ENCODE measurements at regions not wholly inside any gene's neighbourhood (a gene's known extent, or its start where the extent isn't known, plus 50 kb on each side); places are given as distances from the start of the nearest gene placed in this dataset.

DNA sequence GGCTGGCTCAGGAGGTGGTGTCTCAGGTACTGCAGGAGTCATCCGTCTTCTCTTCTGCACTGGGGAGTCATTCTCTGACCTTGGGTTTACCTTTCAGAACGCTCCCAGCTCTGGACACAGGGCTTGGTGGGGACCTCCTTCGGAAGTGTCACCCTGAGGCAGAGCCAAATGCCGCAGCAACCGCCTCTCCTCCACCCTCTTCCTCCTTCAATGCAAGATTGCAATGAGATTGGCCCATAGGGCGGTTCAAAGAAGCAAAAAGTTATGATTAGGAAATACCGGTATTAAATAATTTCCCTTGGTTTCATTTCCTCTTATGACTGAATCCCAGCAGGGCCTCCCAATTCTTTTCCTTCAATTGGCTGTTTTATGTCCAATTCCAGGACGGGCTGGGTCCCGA is 178.8 kb downstream of the ACKR3 start:
- DNase-seq: no peak

DNA sequence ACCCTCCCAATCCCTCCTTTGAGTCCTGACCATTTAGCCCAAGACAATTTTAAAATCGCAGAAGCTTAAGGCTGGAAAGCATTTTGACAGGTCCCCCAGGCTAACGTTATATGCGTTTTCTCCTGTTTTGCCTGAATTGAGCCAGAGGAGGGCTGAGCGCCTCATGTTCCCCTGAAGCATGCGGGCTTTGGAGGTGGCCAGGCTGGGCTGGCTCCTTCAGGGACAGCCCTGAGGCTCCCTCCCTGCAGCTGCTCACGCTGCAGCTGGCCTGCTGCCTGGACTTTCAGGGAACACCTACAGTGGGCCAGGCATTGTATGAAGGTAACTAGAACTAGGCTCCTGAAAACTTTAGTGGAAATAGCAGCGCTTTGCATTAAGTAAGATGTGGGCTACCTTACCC is 179.2 kb downstream of the ACKR3 start:
- peak; percentile 64 for DNase-seq

DNA sequence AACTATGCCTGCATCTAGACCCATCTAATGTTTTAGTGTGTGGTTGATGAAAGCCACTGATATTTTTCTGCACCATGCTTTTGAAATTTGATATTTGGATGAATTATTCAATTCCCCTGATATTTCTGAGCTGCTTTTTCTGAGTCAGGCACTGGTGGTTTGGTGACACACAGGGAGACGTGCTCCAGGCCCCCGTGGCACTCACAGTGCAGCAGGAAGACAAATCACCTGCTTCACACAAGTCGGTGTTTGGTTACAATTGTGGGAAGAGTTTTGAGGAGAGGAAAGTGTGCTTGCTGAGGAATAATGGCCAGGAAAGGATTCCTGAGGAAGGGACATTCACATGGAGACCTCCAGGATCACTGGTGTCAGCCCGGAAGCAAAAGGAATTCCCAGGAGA is 179.7 kb downstream of the ACKR3 start:
- no peak for DNase-seq

DNA sequence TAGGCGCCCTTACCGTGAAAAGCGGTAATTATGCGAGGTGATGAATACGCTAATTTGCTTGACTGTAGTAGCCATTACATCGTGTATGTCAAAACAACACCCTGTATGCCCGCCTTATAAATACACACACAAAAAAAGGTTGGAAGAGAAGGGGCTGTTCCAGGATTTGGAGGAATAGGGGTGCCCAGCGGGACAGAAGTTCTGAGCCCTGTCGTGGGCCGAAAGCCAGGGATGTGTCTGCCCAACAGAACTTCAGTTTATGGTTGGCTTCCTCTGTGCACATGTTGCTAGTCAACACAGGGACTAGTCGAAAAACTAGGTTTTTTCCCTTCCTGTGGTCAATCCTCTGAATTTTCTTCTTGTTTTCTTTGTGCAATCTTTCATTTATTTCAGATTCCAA is 182.5 kb downstream of the ACKR3 start:
- DNase-seq: no peak

DNA sequence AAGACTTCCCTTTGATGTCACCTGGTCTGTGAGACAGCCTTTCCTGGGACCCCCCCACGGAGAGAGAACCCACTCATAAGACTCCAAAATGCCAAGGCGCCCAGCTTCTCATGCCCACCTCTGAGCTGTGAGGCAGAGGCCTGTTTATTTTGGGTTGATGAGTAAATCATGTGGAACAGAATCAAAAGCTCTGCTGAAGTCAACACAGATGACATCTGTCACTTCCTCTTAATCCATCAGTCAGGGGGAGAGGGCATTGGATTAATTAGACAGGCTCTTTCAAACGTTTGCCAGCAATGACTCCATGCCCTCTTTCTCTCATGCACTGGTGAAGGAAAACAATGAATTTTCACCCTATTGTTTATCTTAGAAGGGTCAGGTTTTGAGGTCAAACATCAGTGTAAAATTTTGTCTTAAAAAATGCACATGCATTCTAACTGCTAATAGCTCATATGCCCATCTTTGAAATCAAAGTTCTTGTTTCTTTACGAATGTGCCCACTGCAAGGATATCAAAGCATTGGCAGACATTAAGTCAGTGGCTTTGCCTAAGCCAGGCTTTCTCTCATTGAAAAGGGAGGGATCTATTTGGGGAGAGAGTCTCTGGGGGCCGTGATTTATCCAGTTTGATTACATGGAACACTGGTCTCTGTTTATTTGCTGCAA is 184.1 kb downstream of the ACKR3 start:
- no peak for DNase-seq

DNA sequence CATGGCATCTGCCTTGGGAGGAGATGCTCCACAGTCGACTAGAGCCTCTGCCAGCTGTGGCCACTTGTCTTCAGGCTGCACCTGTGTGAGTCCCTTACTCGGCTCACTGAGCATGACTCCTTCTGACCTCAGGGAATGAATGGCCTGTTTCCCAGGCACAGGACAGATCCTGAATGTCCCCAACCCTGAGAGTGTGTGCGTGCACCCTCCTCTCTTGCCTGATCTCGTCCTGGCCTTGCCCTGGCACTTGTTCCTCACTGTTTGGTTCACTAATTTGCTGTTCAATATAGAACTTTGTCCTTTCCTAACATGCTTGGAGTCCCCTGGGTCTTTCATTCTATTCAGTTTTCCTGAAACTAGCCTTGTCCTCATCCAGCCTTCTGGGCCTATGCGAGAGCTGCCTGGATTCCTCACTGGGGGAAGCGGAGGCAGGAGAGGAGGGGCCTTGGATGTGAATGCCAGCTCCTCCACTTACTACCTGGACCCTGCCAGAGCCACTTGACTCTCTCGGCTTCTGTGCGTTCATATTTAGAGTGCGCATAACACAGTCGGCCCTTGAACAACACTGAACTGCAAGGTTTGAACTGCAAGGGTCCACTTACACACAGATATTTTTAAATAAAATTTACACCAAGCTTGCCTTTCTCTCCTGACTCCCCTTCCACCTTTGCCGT is 184.8 kb downstream of the ACKR3 start:
- no peak for DNase-seq

DNA sequence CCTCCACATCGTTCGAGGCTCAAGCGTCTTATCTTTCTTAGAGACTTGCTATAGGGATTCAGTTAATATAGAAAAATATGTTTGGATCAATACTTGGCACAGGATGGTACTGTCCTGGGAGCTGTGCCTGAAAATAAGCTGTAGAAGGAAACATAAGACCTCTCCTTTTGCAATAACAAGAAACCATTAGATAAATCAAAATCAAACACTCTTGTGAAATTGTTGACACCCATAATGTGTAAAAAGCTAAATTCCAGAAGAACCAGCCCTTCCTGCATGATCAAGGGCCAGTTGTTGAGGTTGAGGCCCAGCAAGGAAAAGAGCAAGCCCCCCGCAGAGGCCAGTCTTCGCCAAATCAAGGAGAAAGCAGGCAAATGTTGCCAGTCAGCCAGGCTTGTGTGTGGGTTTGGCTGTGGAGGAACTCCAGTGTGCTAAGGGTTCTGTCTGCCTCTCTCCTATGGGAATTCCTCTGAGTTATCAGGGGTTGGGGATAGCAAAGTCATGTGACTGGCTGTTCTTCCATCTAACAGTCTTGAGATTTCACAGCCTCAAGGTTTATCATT is 185.7 kb downstream of the ACKR3 start:
- no peak for DNase-seq

DNA sequence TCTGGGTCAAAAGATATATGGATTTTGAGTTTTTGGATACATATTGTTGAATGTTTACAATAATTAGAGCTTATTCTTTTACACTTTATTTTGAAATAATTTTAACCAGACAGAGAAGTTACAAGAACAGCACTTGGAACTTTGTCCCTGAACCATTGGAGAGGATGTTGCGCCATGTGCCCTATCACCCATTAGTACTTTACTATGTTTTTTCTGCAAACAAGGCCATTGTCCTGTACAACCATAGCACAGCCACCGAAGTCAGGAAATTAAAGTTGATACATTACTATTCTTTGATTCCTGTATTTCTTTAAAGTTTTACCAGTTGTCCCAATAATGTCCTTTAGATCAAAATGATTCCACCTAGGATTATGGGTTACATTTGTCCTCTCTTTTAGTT is 188.8 kb downstream of the ACKR3 start:
- DNase-seq: no peak

DNA sequence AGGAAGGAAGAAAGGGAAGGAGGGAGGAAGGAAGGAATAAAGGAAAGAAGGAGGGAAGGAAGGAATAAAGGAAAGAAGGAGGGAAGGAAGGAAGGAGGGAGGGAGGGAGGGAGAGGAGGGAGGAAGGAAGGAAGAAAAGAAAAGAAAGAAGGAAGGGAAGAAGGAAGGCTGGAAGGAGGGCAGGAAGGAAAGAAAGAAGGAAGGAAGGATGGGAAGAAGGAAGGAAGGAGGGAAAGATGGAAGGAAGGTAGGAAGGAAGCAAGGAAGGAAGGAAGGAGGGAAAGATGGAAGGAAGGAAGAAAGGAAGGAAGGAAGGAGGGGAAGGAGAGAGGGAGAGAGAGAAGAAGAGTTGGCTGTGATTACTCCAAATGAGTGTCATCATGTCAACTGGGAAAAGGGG is 190.6 kb downstream of the ACKR3 start:
- no peak for DNase-seq

DNA sequence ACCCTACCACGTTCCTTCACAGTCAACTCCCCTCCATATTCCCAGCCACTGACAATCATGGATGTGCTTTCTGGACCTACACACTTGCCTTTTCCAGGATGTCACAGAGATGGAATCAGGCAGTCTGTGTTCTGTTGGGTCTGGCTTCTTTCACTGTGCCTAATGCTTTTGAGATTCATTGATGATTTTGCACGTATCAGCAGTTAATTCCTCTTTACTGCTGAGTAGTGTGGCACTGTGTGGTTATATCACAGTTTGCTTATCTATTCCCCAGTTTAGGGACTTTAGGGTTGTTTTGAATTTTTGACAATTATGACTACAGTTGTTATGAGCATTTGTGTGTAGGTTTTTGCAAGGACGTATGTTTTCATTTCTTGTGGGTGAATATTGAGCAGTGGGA is 191.7 kb downstream of the ACKR3 start:
- no peak for DNase-seq

DNA sequence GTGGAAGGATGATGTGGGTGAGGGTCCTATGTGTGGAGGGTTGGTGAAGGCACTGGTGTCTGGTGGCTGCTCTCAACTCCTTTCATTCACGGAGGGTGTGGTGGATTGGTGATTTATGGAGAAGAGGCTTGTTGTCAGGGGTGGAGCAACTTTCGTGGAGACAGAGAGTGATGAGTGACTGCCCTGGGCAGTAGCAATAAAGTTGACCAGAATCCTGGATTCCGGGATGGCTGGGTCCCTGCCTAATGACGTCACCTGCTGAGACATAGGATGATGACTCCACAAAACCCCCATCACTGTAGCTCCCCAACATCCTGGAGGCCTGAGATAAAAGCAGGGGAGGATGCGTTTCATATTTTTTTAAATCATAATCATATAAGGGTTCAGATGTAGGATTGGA is 193.0 kb downstream of the ACKR3 start:
- no peak for DNase-seq

DNA sequence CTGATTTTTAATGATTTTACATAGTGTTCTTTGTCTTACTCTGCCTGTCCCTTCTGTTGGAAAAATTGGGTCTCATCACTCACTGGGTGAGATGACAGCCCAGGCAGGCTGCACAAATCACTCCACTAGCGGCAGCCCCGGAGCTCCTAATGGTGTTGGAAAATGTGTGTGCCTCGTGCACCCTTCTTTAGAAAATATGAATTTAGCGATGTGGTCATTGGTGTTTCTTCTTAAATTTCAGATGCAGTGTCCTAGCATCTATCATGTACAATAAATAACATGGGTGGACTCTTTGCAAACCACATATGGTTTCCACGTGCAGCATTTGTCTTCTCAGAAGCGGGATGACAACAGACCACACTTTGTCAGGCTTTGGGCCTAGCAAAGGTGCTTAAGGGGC is 194.2 kb downstream of the ACKR3 start:
- DNase-seq: no peak

DNA sequence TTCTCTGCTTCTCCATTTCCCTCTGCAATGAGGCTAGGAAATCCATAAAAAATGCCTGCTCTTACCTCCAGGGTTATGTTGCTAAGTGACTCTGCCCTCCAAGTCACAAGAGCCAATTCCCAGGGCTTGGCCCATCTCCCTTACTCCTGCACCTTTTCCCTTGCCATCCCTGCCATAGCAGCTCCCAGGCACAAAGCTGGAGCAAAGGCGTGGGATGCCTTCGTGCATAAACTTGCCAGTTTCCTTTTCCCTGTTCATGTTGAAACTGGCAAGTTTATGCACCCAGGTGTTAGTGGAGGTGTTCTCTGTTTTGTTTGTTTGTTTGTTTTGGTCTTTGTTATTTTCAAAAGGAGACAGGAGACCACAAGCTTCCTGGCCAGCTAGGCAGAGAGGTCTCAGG is 195.1 kb downstream of the ACKR3 start:
- DNase-seq: no peak

DNA sequence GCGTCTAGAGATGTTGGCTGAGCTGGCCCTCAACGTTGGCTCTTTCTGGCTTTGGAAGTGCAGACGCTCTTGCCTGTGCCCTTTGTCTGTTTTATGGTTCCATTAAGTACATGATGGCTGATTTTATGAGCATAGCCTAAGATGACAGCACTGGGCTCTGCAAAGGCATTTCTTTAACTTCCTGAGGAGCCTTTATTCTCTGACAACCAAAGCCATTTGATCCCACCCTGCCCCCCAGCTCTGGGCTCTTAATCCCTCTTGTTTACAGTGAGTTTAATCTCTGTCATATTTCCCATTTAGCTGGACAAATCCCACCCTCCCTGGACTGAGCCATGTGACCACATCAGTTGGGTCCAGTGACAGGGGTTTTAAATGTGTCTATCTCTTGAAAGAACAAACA is 195.9 kb downstream of the ACKR3 start:
- no peak for DNase-seq

DNA sequence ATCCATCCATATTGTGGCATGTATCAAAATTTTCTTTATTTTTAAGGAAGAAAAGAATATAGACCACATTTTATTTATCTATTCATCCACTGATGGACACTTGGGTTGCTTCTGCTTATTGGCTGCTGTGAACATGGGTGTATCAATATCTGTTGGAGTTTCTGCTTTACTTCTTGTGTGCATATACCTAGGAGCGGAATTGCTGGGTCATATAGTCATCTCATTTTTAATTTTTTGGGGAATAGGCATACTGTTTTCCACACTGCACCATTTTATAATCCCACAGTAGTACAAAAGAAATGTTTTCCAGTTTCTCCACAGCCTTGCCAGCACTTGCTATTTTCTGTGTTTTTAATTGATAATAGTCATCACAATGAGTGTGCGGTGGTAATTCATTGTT is 197.2 kb downstream of the ACKR3 start:
- DNase-seq: no peak

DNA sequence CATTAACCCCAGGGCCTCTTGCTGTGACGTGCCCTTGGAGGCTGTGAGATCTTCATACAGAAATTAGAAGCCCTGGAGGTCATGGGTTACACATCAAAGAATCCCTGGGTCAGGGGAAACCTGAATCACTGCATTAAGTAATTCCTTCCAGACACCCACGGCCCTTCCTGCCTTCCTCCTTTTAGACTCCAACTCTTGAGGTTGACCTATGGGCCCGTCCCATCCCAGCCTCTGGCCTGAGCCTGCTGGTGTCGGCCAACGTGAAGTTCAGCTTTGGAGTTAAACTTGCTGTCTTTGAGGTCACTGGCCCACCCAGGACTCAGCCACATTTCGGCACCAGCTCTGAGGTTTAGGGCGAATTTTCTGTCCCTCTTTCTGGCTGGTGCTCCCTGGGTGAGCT is 198.3 kb downstream of the ACKR3 start:
- no peak for DNase-seq

DNA sequence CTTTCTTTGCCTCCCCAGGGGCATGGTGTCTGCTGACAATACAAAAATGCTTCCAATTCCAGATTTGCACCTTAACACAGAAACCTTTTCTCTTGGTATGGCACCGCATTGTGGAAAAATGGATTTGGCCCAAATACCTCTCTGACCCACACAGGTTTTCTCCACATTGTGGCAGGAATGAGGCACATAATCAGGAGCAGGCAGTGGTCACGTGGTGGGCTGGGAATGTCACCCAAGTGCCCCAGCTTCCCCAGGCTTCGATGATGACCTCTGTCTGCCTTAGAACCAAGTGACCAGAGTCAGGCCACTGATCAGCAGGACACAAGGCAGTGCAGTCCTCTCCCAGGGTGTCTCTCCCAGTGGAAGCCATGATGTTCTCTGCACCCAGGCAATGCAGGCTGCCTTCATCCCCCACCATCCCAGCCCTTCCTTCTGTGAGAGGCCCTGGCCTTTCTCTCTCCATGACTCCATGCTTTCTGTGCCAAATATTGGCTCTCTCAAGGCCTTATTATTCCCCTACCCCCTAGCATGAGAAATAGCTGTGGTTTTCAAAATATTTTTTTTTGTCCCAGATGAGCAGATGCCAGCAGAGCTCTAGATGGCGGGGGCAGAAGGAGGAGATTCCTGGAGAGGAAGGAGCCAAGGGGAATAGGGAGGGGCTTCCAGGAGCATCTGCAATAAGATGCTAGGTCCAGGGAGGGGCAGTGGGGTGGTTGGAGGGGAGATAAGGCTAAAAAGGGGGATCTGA is 198.9 kb downstream of the ACKR3 start:
- DNase-seq: no peak

DNA sequence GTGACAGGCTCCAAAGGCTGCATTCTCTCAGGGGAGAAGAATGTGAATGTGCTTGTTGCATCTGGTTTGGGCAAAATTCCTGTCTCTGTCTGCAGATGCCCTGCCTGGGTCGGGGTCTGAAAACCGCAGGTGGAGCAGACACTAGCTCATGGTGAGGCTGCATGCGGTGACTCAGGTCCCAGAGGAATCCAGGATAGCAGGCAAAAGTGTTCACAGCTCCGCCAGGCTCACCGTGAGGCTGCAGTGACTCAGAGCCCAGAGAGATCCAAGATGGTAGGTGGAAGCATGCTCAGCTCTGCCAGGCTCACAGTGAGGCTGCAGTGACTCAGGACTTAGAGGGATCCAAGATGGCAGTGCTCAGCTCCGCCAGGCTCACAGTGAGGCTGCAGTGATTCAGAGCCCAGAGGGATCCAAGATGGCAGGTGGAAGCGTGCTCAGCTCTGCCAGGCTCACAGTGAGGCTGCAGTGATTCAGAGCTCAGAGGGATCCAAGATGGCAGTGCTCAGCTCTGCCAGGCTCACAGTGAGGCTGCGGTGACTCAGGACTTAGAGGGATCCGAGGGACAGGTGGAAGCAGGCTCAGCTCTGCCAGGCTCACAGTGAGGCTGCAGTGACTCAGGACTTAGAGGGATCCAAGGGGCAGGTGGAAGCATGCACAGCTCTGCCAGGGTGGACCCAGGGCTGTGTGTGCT is 200.5 kb downstream of the ACKR3 start:
- DNase-seq: no peak

DNA sequence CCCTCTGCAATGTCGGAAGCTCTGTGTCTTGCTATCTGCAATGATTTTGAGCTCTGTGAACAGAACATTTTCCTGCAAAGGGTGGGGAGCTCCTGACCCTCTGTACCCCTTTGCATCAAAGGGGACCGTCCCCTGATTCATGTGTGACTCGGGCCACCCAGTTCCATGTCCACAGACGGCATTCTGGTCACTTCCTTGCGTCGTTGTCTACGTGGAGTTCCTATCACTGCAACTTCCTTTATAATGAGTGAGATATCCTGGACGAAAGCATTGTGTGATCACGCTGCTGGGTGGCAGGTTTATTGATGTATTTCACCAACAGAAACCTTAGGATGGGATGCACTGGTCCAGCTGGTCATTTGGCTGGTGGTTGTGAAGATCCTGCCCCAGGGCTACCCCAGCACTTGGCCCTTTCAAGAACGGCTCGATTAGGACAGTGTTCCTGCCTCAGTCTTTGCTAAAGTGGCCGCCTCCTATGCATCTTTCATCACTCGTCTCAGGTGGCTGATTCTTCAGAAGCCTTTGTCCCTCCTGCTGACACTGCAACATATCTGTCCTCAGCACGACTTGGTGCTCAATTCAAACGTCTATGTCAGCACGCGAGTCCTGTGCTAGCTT is 202.7 kb downstream of the ACKR3 start:
- DNase-seq: no peak

DNA sequence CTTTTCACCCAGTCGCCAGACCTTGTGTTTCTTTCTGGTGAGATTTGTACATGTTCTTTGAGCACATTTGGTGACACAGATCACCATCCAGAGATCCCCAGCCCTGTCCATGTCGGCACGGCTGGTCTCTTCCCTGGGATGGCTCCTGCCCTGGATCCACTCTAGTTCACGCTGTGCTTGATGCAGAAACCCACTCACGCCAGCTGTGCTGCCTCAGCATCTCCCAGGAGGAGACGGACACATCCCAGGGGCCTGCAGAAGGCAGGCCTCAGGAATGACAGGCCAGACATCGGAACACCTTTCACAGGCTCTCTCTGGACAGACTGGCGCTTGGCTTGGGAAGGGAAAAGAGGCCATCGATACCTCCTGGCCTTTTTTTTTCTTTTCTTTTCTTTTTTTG is 203.6 kb downstream of the ACKR3 start:
- DNase-seq: no peak

DNA sequence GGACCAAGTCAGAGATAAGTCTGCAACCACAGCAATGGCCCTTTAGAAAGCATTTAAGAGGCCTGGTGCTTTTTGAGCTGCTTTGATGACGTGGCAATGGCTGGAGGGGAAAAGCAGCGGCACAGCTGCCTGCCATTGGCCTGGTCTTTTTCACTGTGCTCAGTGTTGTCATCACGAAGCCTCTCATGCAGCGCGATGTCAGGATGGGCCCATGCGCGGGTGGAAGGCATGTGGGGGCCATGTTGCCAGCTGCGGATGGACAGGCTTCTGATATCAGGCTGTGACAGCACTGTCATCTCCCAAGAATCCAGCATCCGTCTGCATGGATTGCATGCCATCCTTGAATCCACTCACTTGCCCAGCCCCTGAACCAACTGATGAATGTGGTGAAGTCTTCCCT is 204.5 kb downstream of the ACKR3 start:
- DNase-seq: no peak

DNA sequence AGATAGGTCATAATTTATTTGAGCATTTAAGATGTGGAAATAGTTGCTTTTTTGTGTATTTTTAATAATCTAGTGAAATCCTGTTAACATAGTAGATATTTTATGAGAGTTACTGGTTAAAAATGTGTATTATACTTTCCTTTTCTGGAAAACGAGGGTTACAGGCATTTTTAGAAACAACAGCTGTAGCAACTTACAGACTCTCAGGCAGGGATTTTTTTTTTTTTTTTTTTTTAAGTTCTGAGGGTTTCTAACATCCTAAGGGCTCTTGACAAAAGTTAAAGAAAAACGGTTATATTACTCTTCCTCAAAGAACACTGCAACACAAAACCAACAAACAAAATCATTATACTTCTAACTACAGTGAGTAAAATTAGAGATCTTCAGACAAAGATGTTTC is 205.9 kb downstream of the ACKR3 start:
- no peak for DNase-seq

DNA sequence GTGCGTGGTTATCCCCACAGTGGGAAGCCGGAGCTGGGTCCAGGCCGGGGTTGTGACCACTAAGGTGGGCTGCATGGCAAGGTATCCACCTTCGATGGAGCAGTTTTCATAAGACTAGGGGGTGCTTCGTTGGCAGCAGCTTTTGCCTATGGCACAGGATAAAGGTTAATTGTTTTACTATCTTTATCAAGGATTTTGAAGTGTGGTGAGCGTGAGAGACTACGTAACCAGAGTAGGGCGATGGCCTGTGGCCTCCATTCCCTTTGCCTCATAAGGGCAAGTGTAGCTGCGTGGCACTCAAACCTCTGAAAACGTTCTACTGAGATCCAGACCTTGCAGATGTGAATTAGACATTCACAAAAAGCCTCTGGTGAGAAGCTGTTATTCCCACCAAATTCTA is 206.6 kb downstream of the ACKR3 start:
- DNase-seq: no peak

Data from femur (tissue), 1 donor.